ENCODE measurements at regions not wholly inside any gene's neighbourhood (a gene's known extent, or its start where the extent isn't known, plus 50 kb on each side); places are given as distances from the start of the nearest gene placed in this dataset.

GRCh38 chr13:111599791-111600190, 279.3 kb downstream of the TEX29 start:
- H3K4me1 Mint-ChIP-seq: no peaks in the 10 kb centered on the region
- ChIA-PET CTCF (no interaction called here), POLR2A (no interaction called here)
- H3K27ac Mint-ChIP-seq: no peak overlapping the region
- Histone ChIP-seq H3K4me1 (ENCODE audit: control insufficient read depth in 1 of 2, extremely low read depth in 1 of 2, insufficient read depth in 2 of 2, low read length in 2 of 2) (no peaks in the 10 kb centered on the region), H3K27me3 (replicated peaks in 1 of 2; ENCODE audit: control insufficient read depth in 2 of 2, extremely low read depth in 1 of 2, insufficient read depth in 2 of 2, low read length in 1 of 2) (peaks cover 0 to 7% of the 10 kb centered on the region in 2 experiments), H3K36me3 (ENCODE audit: control insufficient read depth in 2 of 2, extremely low read depth in 1 of 2, insufficient read depth in 1 of 2, low read length in 1 of 2) (no peaks in the 10 kb centered on the region), H3K27ac (ENCODE audit: low read length) (no peak overlapping the region), H3K9me3 (no peaks in the 10 kb centered on the region), H3K4me3 (ENCODE audit: control insufficient read depth in 1 of 2, extremely low read depth in 1 of 2, low read length in 1 of 2) (no peak overlapping the region)
- WGBS (ENCODE audit: insufficient coverage): 80% methylated on average over 9 of the region's 9 CpGs
- H3K9me3 Mint-ChIP-seq: no peaks in the 10 kb centered on the region
- ATAC-seq (replicated peaks in 1 of 4) (no peak), DNase-seq (no peak)
- no peak overlapping the region for H3K4me3 Mint-ChIP-seq
- H3K27me3 Mint-ChIP-seq: peaks cover 13 to 16% of the 10 kb centered on the region in 2 donors
- H3K36me3 Mint-ChIP-seq: no peaks in the 10 kb centered on the region

GRCh38 chr13:111602874-111603273, 282.4 kb downstream of the TEX29 start:
- H3K4me3 Mint-ChIP-seq: no peak overlapping the region
- WGBS (ENCODE audit: insufficient coverage): 97% methylated on average over 10 of the region's 21 CpGs
- Histone ChIP-seq H3K9me3 (no peaks in the 10 kb centered on the region), H3K27ac (ENCODE audit: low read length) (no peak overlapping the region), H3K4me1 (ENCODE audit: control insufficient read depth in 1 of 2, extremely low read depth in 1 of 2, insufficient read depth in 2 of 2, low read length in 2 of 2) (no peaks in the 10 kb centered on the region), H3K36me3 (ENCODE audit: control insufficient read depth in 2 of 2, extremely low read depth in 1 of 2, insufficient read depth in 1 of 2, low read length in 1 of 2) (no peaks in the 10 kb centered on the region), H3K4me3 (ENCODE audit: control insufficient read depth in 1 of 2, extremely low read depth in 1 of 2, low read length in 1 of 2) (no peak overlapping the region), H3K27me3 (replicated peaks in 1 of 2; ENCODE audit: control insufficient read depth in 2 of 2, extremely low read depth in 1 of 2, insufficient read depth in 2 of 2, low read length in 1 of 2) (peaks cover 0 to 7% of the 10 kb centered on the region in 2 experiments)
- no peaks in the 10 kb centered on the region for H3K4me1 Mint-ChIP-seq
- no peak for ATAC-seq (replicated peaks in 1 of 4)
- POLR2A ChIA-PET: no interaction called here
- CTCF ChIA-PET: interaction anchor here in 1 of 2 donors (1.2 kb wide), 1 partner anchor 1003 kb away, joined by 3 read pairs; no protein-coding TSS in a partner anchor
- peaks cover 10 to 14% of the 10 kb centered on the region in 2 donors for H3K27me3 Mint-ChIP-seq
- H3K27ac Mint-ChIP-seq: no peak overlapping the region
- no peak for DNase-seq
- H3K36me3 Mint-ChIP-seq: no peaks in the 10 kb centered on the region
- no peaks in the 10 kb centered on the region for H3K9me3 Mint-ChIP-seq

GRCh38 chr13:111604097-111604496, 283.7 kb downstream of the TEX29 start:
- Mint-ChIP-seq H3K4me3 (no peak overlapping the region), H3K4me1 (no peaks in the 10 kb centered on the region), H3K27me3 (peaks cover 10 to 15% of the 10 kb centered on the region in 2 donors), H3K9me3 (no peaks in the 10 kb centered on the region), H3K27ac (no peak overlapping the region), H3K36me3 (no peaks in the 10 kb centered on the region)
- peaks cover 0 to 5% of the 10 kb centered on the region in 2 experiments for H3K27me3 ChIP-seq (replicated peaks in 1 of 2; ENCODE audit: control insufficient read depth in 2 of 2, extremely low read depth in 1 of 2, insufficient read depth in 2 of 2, low read length in 1 of 2)
- H3K36me3 ChIP-seq (ENCODE audit: control insufficient read depth in 2 of 2, extremely low read depth in 1 of 2, insufficient read depth in 1 of 2, low read length in 1 of 2): no peaks in the 10 kb centered on the region
- no peak overlapping the region for H3K27ac ChIP-seq (ENCODE audit: low read length)
- H3K9me3 ChIP-seq: no peaks in the 10 kb centered on the region
- no peak overlapping the region for H3K4me3 ChIP-seq (ENCODE audit: control insufficient read depth in 1 of 2, extremely low read depth in 1 of 2, low read length in 1 of 2)
- ChIA-PET POLR2A (no interaction called here), CTCF (no interaction called here)
- no peaks in the 10 kb centered on the region for H3K4me1 ChIP-seq (ENCODE audit: control insufficient read depth in 1 of 2, extremely low read depth in 1 of 2, insufficient read depth in 2 of 2, low read length in 2 of 2)
- ATAC-seq (replicated peaks in 1 of 4) (no peak), DNase-seq (no peak)
- 83% methylated on average over 11 of the region's 14 CpGs for WGBS (ENCODE audit: insufficient coverage)

GRCh38 chr13:111608556-111608955, 288.1 kb downstream of the TEX29 start:
- H3K27ac Mint-ChIP-seq: no peak overlapping the region
- H3K9me3 ChIP-seq: no peaks in the 10 kb centered on the region
- H3K27me3 Mint-ChIP-seq: peaks cover 3 to 7% of the 10 kb centered on the region in 2 donors
- H3K4me3 ChIP-seq (ENCODE audit: control insufficient read depth in 1 of 2, extremely low read depth in 1 of 2, low read length in 1 of 2): no peak overlapping the region
- ATAC-seq (replicated peaks in 1 of 4) (no peak), DNase-seq (no peak)
- no peaks in the 10 kb centered on the region for H3K4me1 ChIP-seq (ENCODE audit: control insufficient read depth in 1 of 2, extremely low read depth in 1 of 2, insufficient read depth in 2 of 2, low read length in 2 of 2)
- H3K4me3 Mint-ChIP-seq: no peak overlapping the region
- H3K9me3 Mint-ChIP-seq: no peaks in the 10 kb centered on the region
- CTCF ChIA-PET: no interaction called here
- POLR2A ChIA-PET: no interaction called here
- no peak overlapping the region for H3K27ac ChIP-seq (ENCODE audit: low read length)
- no CpG with 5 or more reads among the region's 5 CpGs for WGBS (ENCODE audit: insufficient coverage)
- no peaks in the 10 kb centered on the region for H3K36me3 ChIP-seq (ENCODE audit: control insufficient read depth in 2 of 2, extremely low read depth in 1 of 2, insufficient read depth in 1 of 2, low read length in 1 of 2)
- no peaks in the 10 kb centered on the region for H3K4me1 Mint-ChIP-seq
- H3K27me3 ChIP-seq (replicated peaks in 1 of 2; ENCODE audit: control insufficient read depth in 2 of 2, extremely low read depth in 1 of 2, insufficient read depth in 2 of 2, low read length in 1 of 2): peaks cover 0 to 5% of the 10 kb centered on the region in 2 experiments
- H3K36me3 Mint-ChIP-seq: no peaks in the 10 kb centered on the region

GRCh38 chr13:111609631-111610030, 289.2 kb downstream of the TEX29 start:
- no peak for DNase-seq
- no peaks in the 10 kb centered on the region for H3K36me3 Mint-ChIP-seq
- Histone ChIP-seq H3K27me3 (replicated peaks in 1 of 2; ENCODE audit: control insufficient read depth in 2 of 2, extremely low read depth in 1 of 2, insufficient read depth in 2 of 2, low read length in 1 of 2) (peaks cover 0 to 5% of the 10 kb centered on the region in 2 experiments), H3K4me3 (ENCODE audit: control insufficient read depth in 1 of 2, extremely low read depth in 1 of 2, low read length in 1 of 2) (no peak overlapping the region), H3K36me3 (ENCODE audit: control insufficient read depth in 2 of 2, extremely low read depth in 1 of 2, insufficient read depth in 1 of 2, low read length in 1 of 2) (no peaks in the 10 kb centered on the region), H3K4me1 (ENCODE audit: control insufficient read depth in 1 of 2, extremely low read depth in 1 of 2, insufficient read depth in 2 of 2, low read length in 2 of 2) (no peaks in the 10 kb centered on the region), H3K9me3 (no peaks in the 10 kb centered on the region), H3K27ac (ENCODE audit: low read length) (no peak overlapping the region)
- H3K9me3 Mint-ChIP-seq: no peaks in the 10 kb centered on the region
- peaks cover 3 to 7% of the 10 kb centered on the region in 2 donors for H3K27me3 Mint-ChIP-seq
- no peaks in the 10 kb centered on the region for H3K4me1 Mint-ChIP-seq
- WGBS (ENCODE audit: insufficient coverage): 98% methylated on average over 7 of the region's 9 CpGs
- no peak overlapping the region for H3K4me3 Mint-ChIP-seq
- H3K27ac Mint-ChIP-seq: no peak overlapping the region
- ChIA-PET POLR2A (no interaction called here), CTCF (no interaction called here)
- no peak for ATAC-seq (replicated peaks in 1 of 4)

- DNase-seq (peak in 1 of 35 experiments; percentile 3), ATAC-seq (replicated peaks in 1 of 4) (no peak)
- Histone ChIP-seq H3K4me1 (ENCODE audit: control insufficient read depth in 1 of 2, extremely low read depth in 1 of 2, insufficient read depth in 2 of 2, low read length in 2 of 2) (no peaks in the 10 kb centered on the region), H3K4me3 (ENCODE audit: control insufficient read depth in 1 of 2, extremely low read depth in 1 of 2, low read length in 1 of 2) (no peak overlapping the region), H3K27ac (ENCODE audit: low read length) (no peak overlapping the region), H3K9me3 (no peaks in the 10 kb centered on the region), H3K36me3 (ENCODE audit: control insufficient read depth in 2 of 2, extremely low read depth in 1 of 2, insufficient read depth in 1 of 2, low read length in 1 of 2) (no peaks in the 10 kb centered on the region), H3K27me3 (replicated peaks in 1 of 2; ENCODE audit: control insufficient read depth in 2 of 2, extremely low read depth in 1 of 2, insufficient read depth in 2 of 2, low read length in 1 of 2) (peaks cover 0 to 5% of the 10 kb centered on the region in 2 experiments)
- peaks cover 3 to 7% of the 10 kb centered on the region in 2 donors for H3K27me3 Mint-ChIP-seq
- no peaks in the 10 kb centered on the region for H3K36me3 Mint-ChIP-seq
- ChIA-PET POLR2A (no interaction called here), CTCF (no interaction called here)
- H3K27ac Mint-ChIP-seq: no peak overlapping the region
- H3K4me3 Mint-ChIP-seq: no peak overlapping the region
- 27% methylated on average over 3 of the region's 4 CpGs for WGBS (ENCODE audit: insufficient coverage)
- H3K9me3 Mint-ChIP-seq: no peaks in the 10 kb centered on the region
- no peaks in the 10 kb centered on the region for H3K4me1 Mint-ChIP-seq
Observed at GRCh38 chr13:111610081-111610480, 289.6 kb downstream of the TEX29 start.

GRCh38 chr13:111610879-111611278, 290.4 kb downstream of the TEX29 start:
- Histone ChIP-seq H3K27ac (ENCODE audit: low read length) (no peak overlapping the region), H3K4me3 (ENCODE audit: control insufficient read depth in 1 of 2, extremely low read depth in 1 of 2, low read length in 1 of 2) (no peak overlapping the region), H3K4me1 (ENCODE audit: control insufficient read depth in 1 of 2, extremely low read depth in 1 of 2, insufficient read depth in 2 of 2, low read length in 2 of 2) (no peaks in the 10 kb centered on the region), H3K9me3 (no peaks in the 10 kb centered on the region), H3K27me3 (replicated peaks in 1 of 2; ENCODE audit: control insufficient read depth in 2 of 2, extremely low read depth in 1 of 2, insufficient read depth in 2 of 2, low read length in 1 of 2) (peaks cover 0 to 5% of the 10 kb centered on the region in 2 experiments), H3K36me3 (ENCODE audit: control insufficient read depth in 2 of 2, extremely low read depth in 1 of 2, insufficient read depth in 1 of 2, low read length in 1 of 2) (no peaks in the 10 kb centered on the region)
- WGBS (ENCODE audit: insufficient coverage): 40% methylated on average over 5 of the region's 6 CpGs
- ChIA-PET POLR2A (no interaction called here), CTCF (no interaction called here)
- peak in 1 of 35 experiments; percentile 8 for DNase-seq
- Mint-ChIP-seq H3K4me1 (no peaks in the 10 kb centered on the region), H3K27me3 (peaks cover 3 to 7% of the 10 kb centered on the region in 2 donors), H3K9me3 (no peaks in the 10 kb centered on the region), H3K36me3 (no peaks in the 10 kb centered on the region), H3K4me3 (no peak overlapping the region), H3K27ac (no peak overlapping the region)
- ATAC-seq (replicated peaks in 1 of 4): no peak
